GM18499 (cell line): ENCODE measurements at regions not wholly inside any gene's neighbourhood (a gene's known extent, or its start where the extent isn't known, plus 50 kb on each side); places are given as distances from the start of the nearest gene placed in this dataset.
"Not testable (repeated sequence)": the region's sequence is repeated elsewhere in the genome, so short reads cannot be mapped to it uniquely, and the experiment has no call there.

Source experiments
- ATAC-seq: cut with Tn5 transposase; IDR thresholded peaks from one replicate; pipeline ENCODE4 v1.9.1; 2021; ENCODE audit warnings: moderate number of reproducible peaks; ENCODE audit not compliant: insufficient read depth, unreplicated experiment

DNA sequence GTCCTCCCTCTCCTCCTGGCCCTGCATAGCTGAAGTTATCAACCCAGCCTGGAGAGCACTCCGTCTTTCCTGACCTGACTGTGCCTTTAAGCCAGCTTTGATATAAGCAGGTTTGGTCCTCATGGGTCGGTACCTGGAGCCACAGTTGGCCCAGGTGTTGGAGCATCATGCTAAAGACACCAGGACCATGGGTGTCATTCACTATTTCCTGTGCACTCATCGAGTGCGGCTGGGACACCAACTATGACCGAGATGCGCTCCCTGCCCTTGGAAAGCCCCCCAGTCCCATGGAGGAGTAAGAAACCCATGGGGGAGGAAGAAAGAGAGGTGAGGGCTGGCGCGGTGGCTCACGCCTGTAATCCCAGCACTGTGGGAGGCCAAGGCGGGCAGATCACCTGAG is 78.9 kb upstream of the CCND2 start:
- ATAC-seq, result no peak

DNA sequence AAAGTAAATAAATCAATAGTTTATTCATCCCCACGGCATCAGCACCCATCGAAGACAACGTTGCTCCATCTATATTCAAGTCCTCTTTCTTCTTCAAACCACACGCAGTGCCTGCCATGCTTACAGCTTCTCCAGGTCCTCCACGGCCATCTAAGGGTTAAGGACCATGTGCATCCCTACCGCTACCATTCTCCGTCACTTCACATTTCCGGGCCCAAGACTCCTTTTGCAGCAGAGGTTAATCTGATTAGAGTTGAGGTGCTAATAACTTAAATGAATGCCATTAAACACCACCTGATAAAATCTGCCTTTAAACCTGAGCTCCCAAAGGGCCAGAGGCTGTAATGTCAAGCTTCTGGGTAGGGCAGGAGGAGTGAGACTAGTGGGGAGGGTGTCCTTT is 79.7 kb upstream of the CCND2 start:
- no peak for ATAC-seq

- no peak for ATAC-seq
Observed at GRCh38 chr12:4191642-4192041, 81.9 kb upstream of the CCND2 start.

DNA sequence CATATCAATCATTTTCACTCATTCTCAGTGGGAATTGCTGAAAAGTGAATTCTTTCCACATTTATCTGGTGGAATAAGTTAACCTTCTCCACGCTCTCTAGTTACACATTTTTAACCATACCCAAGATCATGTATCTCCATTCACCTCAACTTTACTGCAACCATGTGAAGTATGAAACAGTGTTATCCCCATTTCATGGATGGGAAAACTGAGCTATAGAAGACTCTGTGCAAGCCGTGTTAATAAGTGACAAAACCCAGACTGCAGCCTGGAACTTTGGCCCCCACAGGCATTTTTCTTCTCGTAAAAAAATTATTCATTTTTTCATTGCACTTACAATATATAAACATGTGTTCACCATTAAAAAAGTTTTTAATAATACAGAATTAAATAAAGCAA is 82.4 kb upstream of the CCND2 start:
- no peak for ATAC-seq

- no peak for ATAC-seq
Observed at GRCh38 chr12:4190366-4191063, 83.0 kb upstream of the CCND2 start.

GRCh38 chr12:4189721-4190120 is 83.8 kb upstream of the CCND2 start:
- ATAC-seq, result no peak

DNA sequence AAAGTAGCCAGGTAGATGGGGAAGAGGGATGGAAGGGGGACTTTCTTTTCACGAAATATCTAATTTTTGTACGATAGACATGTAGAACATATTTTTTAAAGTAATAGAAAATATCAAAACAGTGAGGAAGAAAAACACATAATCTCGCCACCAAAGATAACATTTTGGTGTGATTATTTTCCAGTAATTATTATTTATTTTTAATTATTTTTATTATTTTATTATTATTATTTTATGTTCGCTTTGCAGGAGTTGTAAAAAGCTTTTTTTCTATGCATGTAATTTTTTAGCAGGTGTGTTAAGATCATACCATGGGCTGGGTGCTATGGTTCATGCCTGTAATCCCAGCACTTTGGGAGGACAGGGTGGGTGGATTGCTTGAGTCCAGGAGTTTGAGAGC is 85.6 kb upstream of the CCND2 start:
- no peak for ATAC-seq

GRCh38 chr12:4187315-4187714 is 86.2 kb upstream of the CCND2 start:
- ATAC-seq, result not testable (repeated sequence)

DNA sequence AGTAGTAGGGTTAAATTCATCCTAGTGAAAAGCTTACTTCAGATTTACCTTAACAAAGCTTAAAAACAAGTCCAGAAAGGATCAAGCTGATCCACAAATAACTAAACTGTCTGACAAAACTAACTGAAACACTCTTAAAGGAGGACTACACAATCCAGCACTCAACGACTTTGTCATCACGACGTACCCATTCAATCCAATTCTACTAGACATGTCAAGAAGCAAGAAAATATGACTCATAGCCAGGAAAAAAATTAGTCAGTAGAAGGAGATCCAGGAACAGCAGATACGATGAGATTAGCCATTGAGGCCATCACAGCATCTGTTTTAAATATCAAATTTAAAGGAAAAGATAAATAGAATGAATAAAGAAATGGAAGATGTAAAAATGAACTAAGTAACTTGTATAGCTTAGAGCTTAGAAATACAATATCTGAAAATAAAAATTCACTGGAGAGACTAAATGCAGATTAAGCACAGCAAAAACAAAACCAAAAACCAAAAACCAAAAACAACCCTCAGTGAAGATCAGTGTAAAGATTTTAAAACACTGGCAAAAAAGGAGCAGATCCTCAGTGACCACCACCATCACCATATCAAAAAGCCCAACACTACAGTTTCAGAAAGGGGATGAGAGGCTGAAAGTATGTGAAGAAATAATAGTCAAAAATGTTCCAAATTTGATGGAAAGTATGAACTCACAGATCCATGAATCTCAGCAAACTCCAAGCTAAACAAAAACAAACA is 95.0 kb upstream of the CCND2 start:
- no peak for ATAC-seq

DNA sequence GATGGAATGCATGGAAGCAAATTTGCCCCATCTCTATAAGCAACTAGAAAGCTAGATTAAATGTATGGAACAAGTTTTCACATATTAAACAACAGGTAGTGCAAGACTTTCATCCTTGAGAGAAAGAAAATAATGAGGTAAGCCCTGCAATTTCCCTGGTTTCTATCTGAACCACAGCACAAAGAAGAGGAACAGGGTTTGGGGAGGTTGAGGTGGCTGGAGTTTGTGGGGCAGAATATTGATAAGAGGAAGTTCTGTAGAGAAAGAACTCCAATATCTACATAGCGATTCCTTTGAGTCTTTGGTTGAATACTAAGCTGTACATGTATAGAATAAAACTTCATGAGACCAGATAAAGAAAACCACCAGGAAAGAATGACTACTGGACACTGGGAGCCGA is 96.3 kb upstream of the CCND2 start:
- ATAC-seq, result no peak

DNA sequence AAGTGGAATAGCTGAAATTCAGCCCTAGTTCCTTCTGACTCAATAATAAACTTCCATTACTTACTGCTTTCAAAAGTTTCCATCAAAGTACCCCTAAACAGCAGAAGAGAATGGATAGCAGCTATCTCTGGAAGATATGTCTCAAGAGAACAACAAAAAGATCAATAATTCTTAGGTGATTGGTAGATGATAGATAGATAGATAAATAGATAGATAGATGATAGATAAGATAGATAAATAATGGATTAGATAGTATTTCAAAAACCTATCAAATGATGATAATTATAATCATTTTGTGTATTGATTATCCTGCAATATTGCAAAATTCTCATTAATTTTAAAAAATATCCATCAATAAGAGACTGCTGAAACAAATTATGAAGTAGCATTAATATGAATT is 97.4 kb upstream of the CCND2 start:
- no peak for ATAC-seq

- ATAC-seq, result no peak
Observed at GRCh38 chr12:4174417-4174816, 99.1 kb upstream of the CCND2 start.

DNA sequence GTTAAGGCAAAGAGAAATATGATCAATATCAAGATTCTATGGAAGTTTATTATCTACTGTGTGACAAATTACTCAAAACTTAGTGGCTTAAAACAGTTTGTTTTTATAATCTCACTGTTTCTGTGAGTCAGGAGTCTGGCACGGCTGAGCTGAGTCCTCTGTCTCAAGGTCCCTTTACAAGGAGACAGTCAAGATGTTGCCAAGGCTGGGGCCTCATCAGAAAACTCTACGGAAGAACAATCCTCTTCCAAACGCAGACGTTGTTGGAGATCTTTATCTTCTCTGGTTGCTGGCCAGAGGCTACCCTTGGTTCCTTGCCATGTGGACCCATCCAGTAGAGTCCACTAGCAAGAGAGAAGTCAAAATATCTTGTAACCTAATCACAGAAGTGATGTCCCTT is 100.6 kb upstream of the CCND2 start:
- no peak for ATAC-seq

DNA sequence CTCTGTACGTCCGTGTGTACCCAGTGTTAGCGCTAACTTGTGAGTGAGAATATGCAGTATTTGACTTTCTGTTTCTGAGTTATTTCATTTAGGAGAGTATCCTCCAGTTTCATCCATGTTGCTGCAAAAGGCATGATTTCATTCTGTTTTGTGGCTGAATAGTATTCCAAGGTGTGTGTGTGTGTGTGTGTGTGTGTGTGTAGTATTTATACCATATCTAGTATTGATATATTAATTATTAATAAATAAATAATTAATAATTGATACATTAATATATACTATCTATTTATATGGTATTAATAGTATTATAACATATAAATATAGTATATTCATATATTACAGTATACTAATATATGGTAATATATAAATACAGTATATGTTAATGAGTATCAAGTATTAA is 101.8 kb upstream of the CCND2 start:
- ATAC-seq, result no peak

- no peak for ATAC-seq
Observed at GRCh38 chr12:4169959-4170358, 103.6 kb upstream of the CCND2 start.

DNA sequence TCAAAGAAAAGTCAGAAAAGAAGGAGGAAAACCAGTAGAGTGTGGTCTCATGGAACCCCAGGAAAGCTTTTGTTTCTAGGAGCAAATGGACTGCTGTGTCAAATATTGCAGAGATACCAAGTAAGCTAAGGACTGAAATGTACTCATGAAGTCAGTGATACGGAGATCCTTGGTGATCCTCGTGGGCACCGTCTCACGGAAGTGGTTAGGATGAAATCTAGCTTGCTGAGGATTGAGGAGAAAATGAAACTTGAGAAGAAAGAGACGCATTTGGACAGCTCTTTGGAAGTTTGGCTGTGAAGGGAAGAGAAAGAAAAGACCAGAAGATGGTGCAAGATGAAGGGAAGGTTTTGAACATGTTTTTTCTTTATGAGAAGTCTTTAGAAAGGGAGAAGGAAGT is 104.0 kb upstream of the CCND2 start:
- no peak for ATAC-seq

GRCh38 chr12:4168036-4168435 is 105.5 kb upstream of the CCND2 start:
- no peak for ATAC-seq

DNA sequence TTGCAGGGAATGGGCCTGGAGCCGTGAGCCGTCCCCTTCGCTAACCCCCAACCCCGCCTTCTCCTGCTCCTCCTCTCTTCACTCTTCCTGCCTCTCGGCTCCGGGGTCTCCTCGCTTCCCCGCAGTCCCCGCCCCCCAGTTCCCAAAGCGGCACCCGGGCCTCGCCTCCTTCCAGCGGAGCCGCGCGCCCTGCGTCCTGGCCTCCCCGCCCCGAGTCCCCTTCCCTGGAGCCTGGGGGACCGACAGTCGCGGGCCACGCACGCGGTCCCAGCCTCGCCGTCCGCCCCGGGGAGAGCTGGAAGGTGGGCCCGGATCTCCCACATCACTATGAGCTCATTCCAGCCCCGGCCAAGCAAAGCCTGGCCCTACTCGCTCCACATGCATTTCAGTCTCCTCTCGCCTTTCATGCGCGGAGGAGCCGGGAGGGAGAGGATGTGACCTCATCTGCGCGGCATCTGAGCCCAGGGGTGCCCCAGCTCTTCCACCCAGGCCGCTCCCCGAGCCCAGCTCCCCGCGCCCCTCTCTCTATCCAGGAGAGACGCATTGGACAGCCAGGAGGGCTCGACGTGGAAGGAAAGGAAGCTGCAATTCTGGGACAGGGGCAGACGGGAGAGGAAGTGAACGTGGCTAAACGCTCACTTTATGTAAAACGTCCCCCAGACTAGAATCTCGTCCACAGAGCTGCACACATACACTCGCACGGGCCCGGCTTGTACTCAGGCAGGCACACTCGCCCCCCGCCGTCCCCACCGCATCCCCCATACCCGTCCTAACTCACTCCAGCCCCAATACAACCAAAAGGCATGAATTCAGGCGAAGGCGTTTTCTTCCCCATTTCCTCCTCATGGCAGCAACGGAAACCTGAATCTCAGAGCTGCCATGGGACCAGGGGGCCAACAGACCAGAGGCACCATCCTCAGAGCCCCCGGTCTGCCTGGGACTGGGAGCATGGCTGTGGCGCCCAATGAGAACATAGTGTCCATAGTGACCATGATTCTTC is 108.7 kb upstream of the CCND2 start:
- no peak for ATAC-seq

DNA sequence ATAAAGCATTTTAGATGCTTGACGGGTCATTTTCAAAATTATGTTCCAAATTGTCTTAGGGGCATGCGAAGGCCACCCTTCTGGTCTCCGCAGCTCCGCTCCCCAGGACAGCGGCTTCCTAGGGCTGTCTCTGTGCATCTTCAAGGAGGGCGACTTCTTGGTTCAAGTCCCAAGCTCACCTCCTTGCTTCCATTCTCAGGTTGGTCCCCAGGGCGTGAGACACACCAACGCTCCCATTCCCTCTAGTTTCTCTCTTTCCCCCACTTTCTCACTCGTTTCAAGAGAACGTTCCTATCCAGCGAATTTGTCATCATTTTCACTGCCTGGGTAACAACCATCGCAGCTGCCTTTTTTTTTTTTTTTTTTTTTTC is 109.4 kb upstream of the CCND2 start:
- no peak for ATAC-seq

GRCh38 chr12:4161718-4162117 is 111.8 kb upstream of the CCND2 start:
- no peak for ATAC-seq
